SU-DHL-6 (cell line): ENCODE measurements at regions not wholly inside any gene's neighbourhood (a gene's known extent, or its start where the extent isn't known, plus 50 kb on each side); places are given as distances from the start of the nearest gene placed in this dataset.

Experiments used
- H2AFZ ChIP-seq: fragments of 200-600 bp; sonication (generic); 2 replicates; pipeline ENCODE4 v1.6.1; 2014; ENCODE audit warnings: low read depth, mild to moderate bottlenecking, moderate library complexity, mixed read lengths, antibody characterized with exemption, low read length; ENCODE audit not compliant: severe bottlenecking
- H3F3A ChIP-seq: fragments of 200-600 bp; shearing (Covaris generic); 2 replicates; pipeline ENCODE4 v1.6.0; 2016; ENCODE audit warnings: antibody characterized with exemption, mild to moderate bottlenecking; ENCODE audit not compliant: insufficient read depth
- H3K27ac ChIP-seq: fragments of 200-600 bp; sonication (generic); 2 replicates; pipeline ENCODE4 v1.5.1; 2016; ENCODE audit warnings: low read depth, mild to moderate bottlenecking, low read length, moderate library complexity, mixed read lengths
- H3K27me3 ChIP-seq: fragments of 200-600 bp; sonication (generic), shearing (Covaris generic); 2 replicates; pipeline ENCODE4 v1.6.0; 2014; ENCODE audit warnings: mild to moderate bottlenecking, low read length
- H3K36me3 ChIP-seq: fragments of 200-600 bp; sonication (generic); 2 replicates; pipeline ENCODE4 v1.6.1; 2014; ENCODE audit warnings: mild to moderate bottlenecking, low read length, mixed read lengths
- H3K4me2 ChIP-seq: fragments of 300-600, 200-600 bp; shearing (Covaris generic), sonication (generic); 2 replicates; pipeline ENCODE4 v1.6.0; 2014; ENCODE audit warnings: low read length, low read depth, mild to moderate bottlenecking; ENCODE audit not compliant: poor library complexity, severe bottlenecking
- H3K4me3 ChIP-seq: fragments of 200-600 bp; sonication (generic); 2 replicates; pipeline ENCODE4 v1.5.1; 2014; ENCODE audit warnings: antibody characterized with exemption, low read length, mild to moderate bottlenecking, mixed read lengths; ENCODE audit not compliant: insufficient read depth, poor library complexity, severe bottlenecking
- H3K79me2 ChIP-seq: fragments of 200-600 bp; sonication (generic); 2 replicates; pipeline ENCODE4 v1.6.1; 2014; ENCODE audit warnings: mild to moderate bottlenecking, low read length, moderate library complexity; ENCODE audit not compliant: insufficient read depth
- H3K9ac ChIP-seq: fragments of 200-600 bp; sonication (generic); 2 replicates; pipeline ENCODE4 v1.7.0; 2014; ENCODE audit warnings: mild to moderate bottlenecking, low read length
- H3K9me2 ChIP-seq: fragments of 200-600 bp; sonication (generic); replicated peaks from 2 replicates; pipeline ENCODE4 v1.6.1; 2014; ENCODE audit warnings: low read length; ENCODE audit not compliant: insufficient read depth
- H3K9me3 ChIP-seq: fragments of 200-600 bp; sonication (generic); 2 replicates; pipeline ENCODE4 v1.6.1; 2014; ENCODE audit warnings: low read length, mixed read lengths; ENCODE audit not compliant: insufficient read depth
- H4K20me1 ChIP-seq: fragments of 200-600 bp; sonication (generic); 2 replicates; pipeline ENCODE4 v1.6.1; 2014; ENCODE audit warnings: low read depth, mild to moderate bottlenecking, antibody characterized with exemption, low read length, moderate library complexity, mixed read lengths
- CTCF ChIP-seq: fragments of 200-600 bp; sonication (generic); IDR thresholded peaks from one replicate; pipeline ENCODE4 v1.5.1; 2017; ENCODE audit warnings: antibody characterized with exemption, mild to moderate bottlenecking, low read length, moderate library complexity; ENCODE audit not compliant: insufficient read depth, poor library complexity, severe bottlenecking
- EZH2phosphoT487 ChIP-seq: fragments of 200-600 bp; sonication (generic), shearing (Covaris generic); conservative IDR thresholded peaks from 2 replicates; pipeline ENCODE4 v1.6.1; 2018; ENCODE audit warnings: mild to moderate bottlenecking, antibody characterized with exemption, low read length, moderate library complexity, mixed read lengths

DNA sequence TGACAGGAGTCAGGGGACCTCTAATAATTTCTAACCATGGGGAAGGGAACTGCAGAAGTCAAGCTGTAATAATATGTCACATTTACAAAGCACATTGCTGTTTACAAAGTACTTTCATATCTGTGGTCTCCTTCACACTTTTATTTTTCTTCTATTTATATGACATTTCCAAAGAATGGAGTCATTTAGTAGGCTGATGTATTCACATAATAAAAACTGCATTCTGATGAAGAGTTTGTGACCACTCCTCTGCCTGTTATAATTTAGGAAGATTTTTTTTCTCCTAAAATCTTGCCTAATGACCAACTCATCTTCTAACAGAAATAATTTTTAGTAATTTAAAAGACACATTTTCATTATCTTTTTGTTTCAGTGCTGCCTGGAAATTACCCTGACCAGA lies 272.2 kb upstream of the VEPH1 start:
- Histone ChIP-seq H2AFZ (no peak overlapping the region), H3K4me3 (no peak overlapping the region), H3K36me3 (no peaks in the 10 kb centered on the region), H3K9me3 (no peaks in the 10 kb centered on the region), H3K27me3 (no peaks in the 10 kb centered on the region), H3K4me2 (no peak overlapping the region), H3K79me2 (no peaks in the 10 kb centered on the region), H4K20me1 (no peaks in the 10 kb centered on the region), H3F3A (no peaks in the 10 kb centered on the region), H3K9me2 (no peaks in the 10 kb centered on the region), H3K27ac (no peak overlapping the region), H3K9ac (no peak overlapping the region)
- TF ChIP-seq EZH2phosphoT487: no peak

- Histone ChIP-seq H2AFZ (no peak overlapping the region), H3F3A (no peaks in the 10 kb centered on the region), H3K27ac (no peak overlapping the region)
These were observed 266.2 kb upstream of the VEPH1 start for GRCh38 chr3:157769378-157769777.

DNA sequence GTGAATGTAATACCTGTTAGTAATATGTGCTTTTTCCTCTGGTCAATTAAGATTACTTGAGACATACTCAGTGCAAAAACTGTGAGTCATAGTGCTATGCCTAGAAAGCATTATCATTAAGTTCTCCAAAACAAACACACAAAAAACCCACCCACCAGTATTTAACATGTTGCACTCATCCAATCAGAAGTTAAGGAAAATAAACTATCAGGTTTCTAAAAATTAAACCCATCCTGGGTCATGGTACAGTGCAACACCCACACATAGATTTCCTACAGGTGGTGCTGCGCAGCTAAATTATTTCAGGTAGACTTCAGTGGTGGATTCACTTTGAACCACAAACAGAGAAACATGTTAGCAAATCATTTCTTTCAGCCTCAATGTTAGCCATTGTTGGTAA lies 264.4 kb upstream of the VEPH1 start:
- Histone ChIP-seq H3F3A (no peaks in the 10 kb centered on the region), H3K4me3 (no peak overlapping the region), H3K36me3 (no peaks in the 10 kb centered on the region), H3K4me2 (no peak overlapping the region), H2AFZ (no peak overlapping the region), H3K9me3 (no peaks in the 10 kb centered on the region), H3K27me3 (no peaks in the 10 kb centered on the region; the same call in 1 of the 2 replicates), H3K9ac (no peak overlapping the region), H3K9me2 (no peaks in the 10 kb centered on the region), H3K79me2 (no peaks in the 10 kb centered on the region), H4K20me1 (no peaks in the 10 kb centered on the region), H3K27ac (no peak overlapping the region)
- no peak for TF ChIP-seq CTCF
- TF ChIP-seq EZH2phosphoT487: no peak

More at GRCh38 chr3:157769378-157769777, 266.2 kb upstream of the VEPH1 start:
- Histone ChIP-seq H3K4me2 (no peak overlapping the region), H3K4me3 (no peak overlapping the region), H3K36me3 (no peaks in the 10 kb centered on the region), H3K9ac (no peak overlapping the region), H4K20me1 (no peaks in the 10 kb centered on the region), H3K27me3 (no peaks in the 10 kb centered on the region; the same call in 1 of the 2 replicates), H3K79me2 (no peaks in the 10 kb centered on the region), H3K9me2 (no peaks in the 10 kb centered on the region), H3K9me3 (no peaks in the 10 kb centered on the region)
- no peak for TF ChIP-seq CTCF
- TF ChIP-seq EZH2phosphoT487: no peak

DNA sequence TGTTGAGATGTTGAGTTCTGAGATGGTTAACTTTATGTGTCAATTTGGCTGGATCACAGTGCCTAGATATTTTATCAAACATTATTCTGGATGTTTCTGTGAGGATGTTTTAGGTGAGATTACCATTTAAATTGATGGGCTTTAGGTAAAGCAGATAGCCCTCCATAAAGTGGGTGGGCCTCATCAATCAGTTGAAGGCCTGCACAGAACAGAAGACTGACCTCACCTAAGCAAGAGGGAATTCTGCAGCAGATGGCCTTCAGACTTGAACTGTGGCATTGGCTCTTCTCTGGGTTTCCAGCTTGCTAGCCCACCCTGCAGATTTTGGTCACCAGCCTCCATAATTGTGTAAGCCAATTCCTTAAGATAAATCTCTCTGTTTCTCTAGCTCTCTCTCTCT lies 260.4 kb upstream of the VEPH1 start:
- Histone ChIP-seq H3K36me3 (no peaks in the 10 kb centered on the region), H3K79me2 (no peaks in the 10 kb centered on the region), H3K4me2 (no peak overlapping the region), H3F3A (no peaks in the 10 kb centered on the region), H3K9ac (no peak overlapping the region), H3K27ac (no peak overlapping the region), H3K9me3 (no peaks in the 10 kb centered on the region), H3K4me3 (no peak overlapping the region), H2AFZ (no peak overlapping the region), H4K20me1 (no peaks in the 10 kb centered on the region), H3K27me3 (no peaks in the 10 kb centered on the region; the same call in 1 of the 2 replicates), H3K9me2 (no peaks in the 10 kb centered on the region)
- TF ChIP-seq CTCF (no peak), EZH2phosphoT487 (no peak)
